ENCODE measurements at regions not wholly inside any gene's neighbourhood (a gene's known extent, or its start where the extent isn't known, plus 50 kb on each side); places are given as distances from the start of the nearest gene placed in this dataset.

DNA sequence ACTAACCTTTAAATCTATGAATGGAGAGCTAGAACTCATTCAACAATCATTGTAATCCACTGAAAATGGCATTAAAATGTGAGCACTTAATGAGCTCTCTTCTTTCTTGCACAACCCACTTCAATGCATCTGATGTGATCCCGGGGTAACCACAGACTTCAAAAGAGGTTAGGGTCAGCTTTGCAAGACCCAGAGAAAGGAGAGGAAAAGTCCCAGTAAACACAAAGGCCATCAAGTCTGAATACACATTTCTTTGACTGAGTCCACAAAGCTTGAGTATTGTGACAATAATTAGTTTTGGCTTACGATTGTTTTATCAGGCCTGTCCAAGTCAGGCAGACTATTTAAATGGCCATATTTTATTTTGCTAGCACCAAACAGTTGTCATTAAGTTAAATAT, 148.8 kb upstream of the ZNF608 start:
- no peak overlapping the region for H3K4me3 ChIP-seq (ENCODE audit: low read depth, low read length)
- DNase-seq (ENCODE audit: low read depth) = no peak
- TF ChIP-seq, protein P1, sequence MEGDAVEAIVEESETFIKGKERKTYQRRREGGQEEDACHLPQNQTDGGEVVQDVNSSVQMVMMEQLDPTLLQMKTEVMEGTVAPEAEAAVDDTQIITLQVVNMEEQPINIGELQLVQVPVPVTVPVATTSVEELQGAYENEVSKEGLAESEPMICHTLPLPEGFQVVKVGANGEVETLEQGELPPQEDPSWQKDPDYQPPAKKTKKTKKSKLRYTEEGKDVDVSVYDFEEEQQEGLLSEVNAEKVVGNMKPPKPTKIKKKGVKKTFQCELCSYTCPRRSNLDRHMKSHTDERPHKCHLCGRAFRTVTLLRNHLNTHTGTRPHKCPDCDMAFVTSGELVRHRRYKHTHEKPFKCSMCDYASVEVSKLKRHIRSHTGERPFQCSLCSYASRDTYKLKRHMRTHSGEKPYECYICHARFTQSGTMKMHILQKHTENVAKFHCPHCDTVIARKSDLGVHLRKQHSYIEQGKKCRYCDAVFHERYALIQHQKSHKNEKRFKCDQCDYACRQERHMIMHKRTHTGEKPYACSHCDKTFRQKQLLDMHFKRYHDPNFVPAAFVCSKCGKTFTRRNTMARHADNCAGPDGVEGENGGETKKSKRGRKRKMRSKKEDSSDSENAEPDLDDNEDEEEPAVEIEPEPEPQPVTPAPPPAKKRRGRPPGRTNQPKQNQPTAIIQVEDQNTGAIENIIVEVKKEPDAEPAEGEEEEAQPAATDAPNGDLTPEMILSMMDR (IDR thresholded peaks at IDR 0.05; ENCODE audit: low read depth, low read length, missing control alignments) = no peak
- in situ Hi-C loops (cut with HindIII; ENCODE audit: low sequenced_read_pairs) = no loop called here

DNA sequence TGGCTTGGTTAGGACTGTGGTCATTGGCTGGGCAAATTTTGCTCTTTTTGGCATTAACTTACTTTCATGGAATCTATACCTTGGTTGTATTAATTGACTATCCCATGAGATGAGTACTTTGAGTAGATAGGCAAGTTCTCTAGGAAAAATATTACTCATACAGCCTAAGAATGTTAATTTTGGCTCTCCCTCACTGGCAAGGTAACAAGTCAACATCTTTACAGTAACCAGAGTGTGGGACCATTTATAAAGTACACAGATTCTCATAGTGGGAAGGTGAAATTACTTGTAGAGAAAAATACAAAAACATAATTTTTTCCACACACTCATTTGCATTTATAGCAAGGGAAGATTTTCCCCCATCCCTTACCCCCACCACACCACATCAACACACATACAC, 154.6 kb upstream of the ZNF608 start:
- TF ChIP-seq, protein P1 (IDR thresholded peaks at IDR 0.05; ENCODE audit: low read depth, low read length, missing control alignments) = no peak
- H3K4me3 ChIP-seq (ENCODE audit: low read depth, low read length) = no peak overlapping the region
- in situ Hi-C loops (cut with HindIII; ENCODE audit: low sequenced_read_pairs) = no loop called here
- peak; percentile 58 for DNase-seq (ENCODE audit: low read depth)

DNA sequence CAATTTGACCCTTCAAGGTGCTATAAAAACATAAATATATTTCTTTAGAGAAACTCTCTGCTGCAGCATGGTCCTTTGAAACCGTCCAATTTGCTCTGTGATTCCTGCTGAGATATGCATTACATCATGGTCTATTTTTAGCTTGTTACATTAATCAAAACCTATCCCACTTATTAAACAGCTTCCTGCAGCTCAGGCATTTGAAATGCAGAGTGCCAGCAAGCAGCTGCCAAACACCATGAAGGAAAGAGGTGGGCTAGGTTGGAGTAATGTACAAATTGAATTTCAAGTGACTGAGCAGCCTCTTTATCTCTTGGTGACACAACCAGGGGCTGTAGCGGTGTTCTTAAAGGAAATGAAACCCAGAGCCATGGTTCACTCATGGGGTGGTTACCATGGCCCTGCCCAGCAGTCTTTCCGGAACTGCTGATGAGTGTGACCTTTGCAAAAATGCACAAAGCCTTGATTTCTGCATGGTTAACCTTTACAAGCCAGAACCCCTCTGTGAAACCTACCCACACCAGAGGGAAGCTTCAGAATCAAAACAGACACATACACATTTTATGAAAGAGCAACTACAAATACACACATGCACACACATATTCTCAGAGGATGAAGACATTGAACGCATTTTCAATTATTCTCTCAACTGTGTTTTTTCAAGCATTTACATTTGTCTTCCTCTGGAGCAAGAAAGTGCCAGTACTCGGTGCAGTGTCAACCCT, 155.8 kb upstream of the ZNF608 start:
- no peak overlapping the region for H3K4me3 ChIP-seq (ENCODE audit: low read depth, low read length)
- in situ Hi-C loops (cut with HindIII; ENCODE audit: low sequenced_read_pairs) = no loop called here
- TF ChIP-seq, protein P1 (IDR thresholded peaks at IDR 0.05; ENCODE audit: low read depth, low read length, missing control alignments) = no peak
- DNase-seq (ENCODE audit: low read depth) = peak; percentile 79

DNA sequence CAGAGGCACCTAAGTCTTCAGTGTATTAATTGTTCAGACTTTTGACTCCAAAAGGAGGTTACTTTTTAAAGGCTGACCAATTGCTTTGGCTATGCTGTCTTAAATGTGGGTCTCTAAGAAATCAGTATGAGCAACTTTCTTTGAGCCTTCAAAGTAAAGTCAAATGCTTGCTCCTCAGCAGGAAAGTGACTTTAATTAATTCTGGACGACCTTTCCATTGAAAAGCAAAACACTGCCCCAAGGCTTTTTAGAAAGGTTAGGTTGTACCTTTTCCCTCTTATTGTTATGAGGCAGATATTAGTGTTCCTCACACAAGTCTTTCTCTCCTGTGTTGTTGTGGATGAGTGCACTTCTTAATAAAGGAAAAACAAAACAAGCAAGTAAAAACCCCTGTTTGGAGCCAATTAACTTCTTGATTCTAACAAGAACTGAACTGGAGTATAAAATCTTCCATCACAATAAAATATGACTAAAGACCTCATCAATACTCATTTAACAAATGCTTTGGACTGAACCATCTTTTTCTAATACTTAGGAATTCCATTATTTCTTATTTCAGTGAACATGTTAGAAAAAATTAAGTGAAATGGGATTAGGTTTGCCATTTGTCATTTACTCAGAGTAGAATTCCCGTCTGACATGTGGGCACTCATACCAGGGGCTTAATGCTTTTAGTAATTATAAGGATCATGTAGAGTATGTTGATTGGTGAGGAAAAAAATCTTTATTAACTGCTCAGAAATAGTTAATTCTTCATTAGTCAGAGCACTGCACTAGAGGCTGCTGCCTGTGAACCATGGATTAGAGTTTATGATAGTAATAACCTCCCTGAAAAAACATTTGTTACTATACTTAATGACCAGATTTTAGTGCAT, 159.1 kb upstream of the ZNF608 start:
- in situ Hi-C loops (cut with HindIII; ENCODE audit: low sequenced_read_pairs) = no loop called here
- TF ChIP-seq, protein P1 (IDR thresholded peaks at IDR 0.05; ENCODE audit: low read depth, low read length, missing control alignments) = no peak
- H3K4me3 ChIP-seq (ENCODE audit: low read depth, low read length) = no peak overlapping the region
- DNase-seq (ENCODE audit: low read depth) = no peak

DNA sequence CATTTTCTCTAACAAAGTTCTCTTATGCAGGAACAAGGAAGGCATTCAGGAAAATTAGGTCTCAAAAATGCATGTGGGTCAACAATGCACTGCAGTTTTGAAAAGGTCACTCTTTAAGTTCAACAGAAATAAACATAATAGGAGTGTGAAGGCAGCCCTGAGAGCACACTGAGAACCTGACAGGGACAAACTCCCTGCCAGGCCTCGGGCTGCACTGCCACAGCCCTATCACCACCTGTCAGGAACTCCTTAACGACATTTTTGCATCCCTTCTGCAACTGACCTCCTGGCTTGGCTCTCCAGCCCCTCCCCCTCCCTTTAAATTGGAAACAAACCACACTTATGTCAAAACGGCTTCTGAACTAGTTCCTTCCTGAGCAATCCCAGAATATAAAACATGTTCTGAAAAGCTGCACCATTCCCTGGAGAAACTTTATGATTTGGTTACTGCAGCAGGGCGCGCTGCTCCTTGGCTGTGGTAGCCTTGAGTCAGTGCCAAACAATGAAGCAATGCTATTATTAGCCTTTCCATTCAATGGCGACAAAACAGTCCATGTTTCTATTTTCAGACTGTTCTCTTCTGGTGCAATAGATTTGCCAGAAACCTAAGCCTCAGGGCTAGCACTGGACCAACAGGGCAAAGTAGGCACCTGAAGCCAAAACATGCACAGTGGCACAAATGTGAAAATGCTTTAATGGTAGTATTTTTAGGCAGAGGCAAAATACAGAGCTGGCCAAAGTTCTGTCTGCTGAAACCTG, 160.1 kb upstream of the ZNF608 start:
- in situ Hi-C loops (cut with HindIII; ENCODE audit: low sequenced_read_pairs) = no loop called here
- peak; percentile 72 for DNase-seq (ENCODE audit: low read depth)
- TF ChIP-seq, protein P1 (IDR thresholded peaks at IDR 0.05; ENCODE audit: low read depth, low read length, missing control alignments) = no peak
- no peak overlapping the region for H3K4me3 ChIP-seq (ENCODE audit: low read depth, low read length)

DNA sequence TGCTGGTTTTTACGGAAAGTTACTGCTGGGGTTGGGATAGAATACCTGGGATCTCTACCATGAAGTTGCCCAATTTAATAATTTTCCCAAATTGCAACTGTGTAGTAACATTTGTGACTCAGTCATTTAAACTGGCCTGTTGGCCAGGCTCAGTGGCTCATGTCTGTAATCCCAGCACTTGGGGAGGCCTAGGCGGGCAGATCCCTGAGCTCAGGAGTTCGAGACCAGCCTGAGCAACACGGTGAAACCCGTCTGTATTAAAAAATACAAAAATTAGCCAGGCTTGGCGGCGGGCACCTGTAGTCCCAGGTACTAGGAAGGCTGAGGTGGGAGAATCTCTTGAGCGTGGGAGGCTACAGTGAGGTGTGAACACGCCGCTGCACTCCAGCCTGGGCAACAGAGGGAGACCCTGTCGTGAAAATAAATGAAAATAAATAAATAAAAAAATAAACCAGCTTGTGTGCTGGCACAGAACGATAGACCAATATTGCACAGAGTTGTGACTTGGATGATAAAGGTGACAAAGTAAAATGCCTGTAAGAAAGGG, 160.7 kb upstream of the ZNF608 start:
- TF ChIP-seq, protein P1 (IDR thresholded peaks at IDR 0.05; ENCODE audit: low read depth, low read length, missing control alignments) = no peak
- in situ Hi-C loops (cut with HindIII; ENCODE audit: low sequenced_read_pairs) = no loop called here
- no peak overlapping the region for H3K4me3 ChIP-seq (ENCODE audit: low read depth, low read length)
- DNase-seq (ENCODE audit: low read depth) = no peak
